ENCODE measurements at regions not wholly inside any gene's neighbourhood (a gene's known extent, or its start where the extent isn't known, plus 50 kb on each side); places are given as distances from the start of the nearest gene placed in this dataset.

DNA sequence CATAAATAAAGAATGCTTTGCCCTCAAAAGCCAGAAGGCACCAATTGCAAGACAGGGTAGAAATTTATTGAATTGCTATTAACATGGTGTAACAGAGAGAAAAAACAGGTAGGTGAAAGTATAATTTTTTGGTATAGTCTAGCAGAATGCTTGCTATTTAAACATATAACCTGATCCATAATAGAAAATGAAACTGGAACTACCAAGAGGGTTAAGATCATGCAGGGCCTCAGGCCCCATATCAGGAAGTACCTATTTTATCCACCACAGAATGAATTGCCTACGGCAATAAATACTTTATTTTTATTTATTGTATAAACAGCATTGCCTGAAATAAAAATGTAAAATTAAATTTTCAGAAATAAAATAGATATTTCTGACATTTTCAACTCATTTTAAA lies 159.5 kb downstream of the PRR20E start:
- H3K27me3 ChIP-seq (ENCODE audit: control insufficient read depth, insufficient read depth, low read length), result no peaks in the 10 kb centered on the region
- H3K27ac ChIP-seq (ENCODE audit: insufficient read depth, low read length), result no peak overlapping the region
- no peak overlapping the region for H3K9ac ChIP-seq (ENCODE audit: insufficient read depth, low read length)
- no peak overlapping the region for H3K4me2 ChIP-seq (ENCODE audit: extremely low read depth, insufficient read depth, low read length)
- H4K20me1 ChIP-seq (ENCODE audit: control insufficient read depth, extremely low read depth, insufficient read depth, low read length), result no peaks in the 10 kb centered on the region
- H3K9me3 ChIP-seq (ENCODE audit: control insufficient read depth, insufficient read depth, low read depth, low read length), result no peaks in the 10 kb centered on the region
- no peaks in the 10 kb centered on the region for H3K4me1 ChIP-seq (ENCODE audit: control insufficient read depth, extremely low read depth, insufficient read depth, low read length)
- no peak for TF ChIP-seq EZH2 (IDR thresholded peaks at IDR 0.05; ENCODE audit: low read length, missing control alignments)
- no peak for TF ChIP-seq CTCF (conservative IDR thresholded peaks at IDR 0.05 in 1 of 2, IDR thresholded peaks at IDR 0.05 in 1 of 2; ENCODE audit: low read depth in 1 of 2, low read length in 2 of 2)
- no peak for DNase-seq (ENCODE audit: low read depth in 2 of 2)
- no peaks in the 10 kb centered on the region for H3K36me3 ChIP-seq (ENCODE audit: control insufficient read depth, insufficient read depth, low read length)
- H3K4me3 ChIP-seq (replicated peaks in 1 of 4; ENCODE audit: control extremely low read depth in 1 of 4, insufficient read depth in 1 of 4, low read depth in 3 of 4, low read length in 4 of 4), result no peak overlapping the region
- H2AFZ ChIP-seq (ENCODE audit: low read length), result no peak overlapping the region
- H3K79me2 ChIP-seq (ENCODE audit: control insufficient read depth, insufficient read depth, low read length), result no peaks in the 10 kb centered on the region

DNA sequence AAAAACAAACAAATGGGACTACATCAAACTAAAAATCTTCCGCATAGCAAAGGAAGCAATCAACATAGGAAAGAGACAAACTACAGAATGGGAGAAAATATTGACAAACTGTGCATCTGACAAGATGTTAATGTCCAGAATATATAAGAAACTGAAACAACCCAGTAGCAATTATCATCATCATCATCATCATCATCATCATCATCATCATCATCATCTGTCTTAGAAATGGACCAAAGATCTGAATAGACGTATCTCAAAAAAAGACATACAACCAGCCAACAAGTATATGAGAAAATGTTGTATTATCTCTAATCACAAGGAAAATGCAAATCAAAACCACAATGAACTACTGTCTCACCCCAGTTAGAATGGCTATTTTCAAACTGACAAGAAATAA lies 173.9 kb downstream of the PRR20E start:
- Histone ChIP-seq H3K27me3 (ENCODE audit: control insufficient read depth, insufficient read depth, low read length) (no peaks in the 10 kb centered on the region), H3K9me3 (ENCODE audit: control insufficient read depth, insufficient read depth, low read depth, low read length) (no peaks in the 10 kb centered on the region), H3K79me2 (ENCODE audit: control insufficient read depth, insufficient read depth, low read length) (no peaks in the 10 kb centered on the region), H3K4me3 (replicated peaks in 1 of 4; ENCODE audit: control extremely low read depth in 1 of 4, insufficient read depth in 1 of 4, low read depth in 3 of 4, low read length in 4 of 4) (no peak overlapping the region), H2AFZ (ENCODE audit: low read length) (no peak overlapping the region), H3K4me1 (ENCODE audit: control insufficient read depth, extremely low read depth, insufficient read depth, low read length) (no peaks in the 10 kb centered on the region), H3K27ac (ENCODE audit: insufficient read depth, low read length) (no peak overlapping the region), H4K20me1 (ENCODE audit: control insufficient read depth, extremely low read depth, insufficient read depth, low read length) (no peaks in the 10 kb centered on the region), H3K36me3 (ENCODE audit: control insufficient read depth, insufficient read depth, low read length) (no peaks in the 10 kb centered on the region), H3K9ac (ENCODE audit: insufficient read depth, low read length) (no peak overlapping the region), H3K4me2 (ENCODE audit: extremely low read depth, insufficient read depth, low read length) (no peak overlapping the region)
- TF ChIP-seq CTCF (conservative IDR thresholded peaks at IDR 0.05 in 1 of 2, IDR thresholded peaks at IDR 0.05 in 1 of 2; ENCODE audit: low read depth in 1 of 2, low read length in 2 of 2), result no peak
- TF ChIP-seq EZH2 (IDR thresholded peaks at IDR 0.05; ENCODE audit: low read length, missing control alignments), result no peak
- DNase-seq (ENCODE audit: low read depth in 2 of 2), result no peak

DNA sequence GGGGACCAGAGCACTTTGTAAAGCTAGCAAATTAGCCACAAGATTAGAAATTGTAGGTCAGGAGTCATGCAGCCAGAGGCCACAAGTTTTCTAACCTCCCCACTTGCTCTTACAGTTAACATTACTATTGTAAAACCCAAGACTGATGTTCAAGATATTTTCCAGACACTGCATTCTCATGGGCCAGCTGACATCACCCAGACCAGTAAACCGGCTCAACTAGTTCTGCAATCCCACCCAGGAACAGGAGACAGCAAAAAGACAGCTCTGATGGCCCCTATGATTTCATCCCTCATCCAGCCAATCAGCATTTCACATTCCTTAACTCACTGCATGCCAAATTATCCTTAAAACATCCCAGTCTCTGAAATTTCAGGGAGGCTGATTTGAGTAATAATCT lies 178.5 kb downstream of the PRR20E start:
- no peak for DNase-seq (ENCODE audit: low read depth in 2 of 2)
- H3K27ac ChIP-seq (ENCODE audit: insufficient read depth, low read length), result no peak overlapping the region
- no peak overlapping the region for H3K9ac ChIP-seq (ENCODE audit: insufficient read depth, low read length)
- H3K4me2 ChIP-seq (ENCODE audit: extremely low read depth, insufficient read depth, low read length), result no peak overlapping the region
- no peaks in the 10 kb centered on the region for H3K4me1 ChIP-seq (ENCODE audit: control insufficient read depth, extremely low read depth, insufficient read depth, low read length)
- no peaks in the 10 kb centered on the region for H4K20me1 ChIP-seq (ENCODE audit: control insufficient read depth, extremely low read depth, insufficient read depth, low read length)
- TF ChIP-seq EZH2 (IDR thresholded peaks at IDR 0.05; ENCODE audit: low read length, missing control alignments) (no peak), CTCF (conservative IDR thresholded peaks at IDR 0.05 in 1 of 2, IDR thresholded peaks at IDR 0.05 in 1 of 2; ENCODE audit: low read depth in 1 of 2, low read length in 2 of 2) (no peak)
- H3K79me2 ChIP-seq (ENCODE audit: control insufficient read depth, insufficient read depth, low read length), result no peaks in the 10 kb centered on the region
- H3K36me3 ChIP-seq (ENCODE audit: control insufficient read depth, insufficient read depth, low read length), result no peaks in the 10 kb centered on the region
- no peaks in the 10 kb centered on the region for H3K27me3 ChIP-seq (ENCODE audit: control insufficient read depth, insufficient read depth, low read length)
- H3K9me3 ChIP-seq (ENCODE audit: control insufficient read depth, insufficient read depth, low read depth, low read length), result no peaks in the 10 kb centered on the region
- H2AFZ ChIP-seq (ENCODE audit: low read length), result no peak overlapping the region
- no peak overlapping the region for H3K4me3 ChIP-seq (replicated peaks in 1 of 4; ENCODE audit: control extremely low read depth in 1 of 4, insufficient read depth in 1 of 4, low read depth in 3 of 4, low read length in 4 of 4)
